ENCODE measurements at regions not wholly inside any gene's neighbourhood (a gene's known extent, or its start where the extent isn't known, plus 50 kb on each side); places are given as distances from the start of the nearest gene placed in this dataset.
"Not testable (repeated sequence)": the region's sequence is repeated elsewhere in the genome, so short reads cannot be mapped to it uniquely, and the experiment has no call there.

GRCh38 chrX:1009771-1010170 lies 202.7 kb downstream of the CRLF2 start:
- DNase-seq = no peak

GRCh38 chrX:1006156-1006730 lies 206.2 kb downstream of the CRLF2 start:
- DNase-seq = no peak

- DNase-seq = no peak
Measured at GRCh38 chrX:1002611-1003010, 209.8 kb downstream of the CRLF2 start.

GRCh38 chrX:997631-998137 lies 214.8 kb downstream of the CRLF2 start:
- DNase-seq = no peak

GRCh38 chrX:994780-995179 lies 217.7 kb downstream of the CRLF2 start:
- no peak for DNase-seq

- DNase-seq = no peak
Measured at GRCh38 chrX:989959-990510, 222.4 kb downstream of the CRLF2 start.

GRCh38 chrX:988530-988929 lies 223.9 kb downstream of the CRLF2 start:
- not testable (repeated sequence) for DNase-seq

- DNase-seq = no peak
Measured at GRCh38 chrX:981791-982626, 230.4 kb downstream of the CRLF2 start.

- DNase-seq = no peak
Measured at GRCh38 chrX:980587-981235, 231.7 kb downstream of the CRLF2 start.

GRCh38 chrX:979127-979526 lies 233.3 kb downstream of the CRLF2 start:
- not testable (repeated sequence) for DNase-seq

GRCh38 chrX:973010-973632 lies 239.3 kb downstream of the CRLF2 start:
- no peak for DNase-seq

GRCh38 chrX:968148-968965 lies 244.1 kb downstream of the CRLF2 start:
- no peak for DNase-seq

GRCh38 chrX:966396-967070 lies 245.9 kb downstream of the CRLF2 start:
- DNase-seq = no peak

GRCh38 chrX:964831-965416 lies 247.5 kb downstream of the CRLF2 start:
- no peak for DNase-seq

- DNase-seq = no peak
Measured at GRCh38 chrX:960821-961220, 251.6 kb downstream of the CRLF2 start.

- DNase-seq = no peak
Measured at GRCh38 chrX:959595-959994, 252.9 kb downstream of the CRLF2 start.

GRCh38 chrX:955168-955781 lies 257.2 kb downstream of the CRLF2 start:
- not testable (repeated sequence) for DNase-seq

GRCh38 chrX:953879-954482 lies 258.5 kb downstream of the CRLF2 start:
- no peak for DNase-seq

GRCh38 chrX:952816-953215 lies 259.6 kb downstream of the CRLF2 start:
- no peak for DNase-seq

GRCh38 chrX:947262-947661 lies 265.2 kb downstream of the CRLF2 start:
- not testable (repeated sequence) for DNase-seq
